ENCODE measurements at regions not wholly inside any gene's neighbourhood (a gene's known extent, or its start where the extent isn't known, plus 50 kb on each side); places are given as distances from the start of the nearest gene placed in this dataset.
A peak's percentile ranks its signal among the peaks of the same experiment; 100 is the strongest.

GRCh38 chr5:167743695-167744464, 547.6 kb upstream of the WWC1 start:
- TF ChIP-seq ISL1 (CRISPR knock-in tag; IDR thresholded peaks at IDR 0.05) (peak; percentile 96), TSHZ2 (CRISPR knock-in tag; IDR thresholded peaks at IDR 0.05) (no peak), TCF4 (CRISPR knock-in tag; IDR thresholded peaks at IDR 0.05; ENCODE audit: borderline replicate concordance) (no peak)
- peak; percentile 96 for ATAC-seq

- ATAC-seq, result no peak
- TF ChIP-seq TCF4 (CRISPR knock-in tag; IDR thresholded peaks at IDR 0.05; ENCODE audit: borderline replicate concordance) (no peak), PATZ1 (CRISPR knock-in tag; IDR thresholded peaks at IDR 0.05; ENCODE audit: borderline replicate concordance) (no peak), RARB (CRISPR knock-in tag; IDR thresholded peaks at IDR 0.05) (no peak), ZFP30 (CRISPR knock-in tag; IDR thresholded peaks at IDR 0.05) (no peak), ZC3H10 (CRISPR knock-in tag; IDR thresholded peaks at IDR 0.05) (no peak), ZNF565 (CRISPR knock-in tag; conservative IDR thresholded peaks at IDR 0.05; ENCODE audit: low read depth) (no peak), BACH2 (CRISPR knock-in tag; IDR thresholded peaks at IDR 0.05; ENCODE audit: borderline replicate concordance) (no peak), CSDC2 (CRISPR knock-in tag; IDR thresholded peaks at IDR 0.05) (no peak), ARNTL (CRISPR knock-in tag; IDR thresholded peaks at IDR 0.05; ENCODE audit: borderline replicate concordance, low read depth) (no peak), CREB5 (CRISPR knock-in tag; IDR thresholded peaks at IDR 0.05; ENCODE audit: low read depth) (no peak), PPARA (CRISPR knock-in tag; IDR thresholded peaks at IDR 0.05; ENCODE audit: borderline replicate concordance) (no peak), TOX (CRISPR knock-in tag; IDR thresholded peaks at IDR 0.05; ENCODE audit: borderline replicate concordance) (no peak), ZNF8 (CRISPR knock-in tag; IDR thresholded peaks at IDR 0.05) (no peak), SNAI2 (CRISPR knock-in tag; IDR thresholded peaks at IDR 0.05) (no peak), GLIS3 (CRISPR knock-in tag; IDR thresholded peaks at IDR 0.05) (no peak), ISL1 (CRISPR knock-in tag; IDR thresholded peaks at IDR 0.05) (no peak)
Observed at GRCh38 chr5:167745868-167746267, 545.6 kb upstream of the WWC1 start.

GRCh38 chr5:167750586-167750985, 540.9 kb upstream of the WWC1 start:
- no peak for ATAC-seq
- TF ChIP-seq ZC3H10 (CRISPR knock-in tag; IDR thresholded peaks at IDR 0.05), result no peak
- TF ChIP-seq POU6F1 (CRISPR knock-in tag; IDR thresholded peaks at IDR 0.05; ENCODE audit: borderline replicate concordance, low read depth), result no peak
- TF ChIP-seq ARNTL (CRISPR knock-in tag; IDR thresholded peaks at IDR 0.05; ENCODE audit: borderline replicate concordance, low read depth), result no peak
- no peak for TF ChIP-seq PPARA (CRISPR knock-in tag; IDR thresholded peaks at IDR 0.05; ENCODE audit: borderline replicate concordance)
- TF ChIP-seq BACH2 (CRISPR knock-in tag; IDR thresholded peaks at IDR 0.05; ENCODE audit: borderline replicate concordance), result no peak
- no peak for TF ChIP-seq ZNF8 (CRISPR knock-in tag; IDR thresholded peaks at IDR 0.05)
- TF ChIP-seq PATZ1 (CRISPR knock-in tag; IDR thresholded peaks at IDR 0.05; ENCODE audit: borderline replicate concordance), result no peak
- no peak for TF ChIP-seq ZFP30 (CRISPR knock-in tag; IDR thresholded peaks at IDR 0.05)
- no peak for TF ChIP-seq GLIS3 (CRISPR knock-in tag; IDR thresholded peaks at IDR 0.05)

All from SK-N-SH treated with all-trans-retinoic acid at 6 μM for 48 hours (cell line).